ENCODE measurements at regions not wholly inside any gene's neighbourhood (a gene's known extent, or its start where the extent isn't known, plus 50 kb on each side); places are given as distances from the start of the nearest gene placed in this dataset.
A peak's percentile ranks its signal among the peaks of the same experiment; 100 is the strongest.

- DNase-seq = no peak
Observed at GRCh38 chr2:78506301-78506700, 519.2 kb upstream of the REG3G start.

- DNase-seq = no peak
Observed at GRCh38 chr2:78521938-78522337, 503.6 kb upstream of the REG3G start.

GRCh38 chr2:78532762-78533379 lies 492.6 kb upstream of the REG3G start:
- DNase-seq = no peak

- no peak for DNase-seq
Observed at GRCh38 chr2:78535395-78535794, 490.1 kb upstream of the REG3G start.

- DNase-seq = no peak
Observed at GRCh38 chr2:78538322-78538721, 487.2 kb upstream of the REG3G start.

- DNase-seq = no peak
Observed at GRCh38 chr2:78540255-78540654, 485.2 kb upstream of the REG3G start.

GRCh38 chr2:78541088-78541450 lies 484.4 kb upstream of the REG3G start:
- no peak for DNase-seq

- DNase-seq = peak; percentile 27
Observed at GRCh38 chr2:78541451-78542267, 483.8 kb upstream of the REG3G start.

- no peak for DNase-seq
Observed at GRCh38 chr2:78546843-78547242, 478.7 kb upstream of the REG3G start.

- DNase-seq = no peak
Observed at GRCh38 chr2:78549766-78550165, 475.7 kb upstream of the REG3G start.

GRCh38 chr2:78553866-78554647 lies 471.4 kb upstream of the REG3G start:
- DNase-seq = no peak

GRCh38 chr2:78561876-78562275 lies 463.6 kb upstream of the REG3G start:
- no peak for DNase-seq

- DNase-seq = no peak
Observed at GRCh38 chr2:78564666-78565065, 460.8 kb upstream of the REG3G start.

- DNase-seq = no peak
Observed at GRCh38 chr2:78568782-78569373, 456.6 kb upstream of the REG3G start.

- DNase-seq = no peak
Observed at GRCh38 chr2:78576409-78576808, 449.1 kb upstream of the REG3G start.

- DNase-seq = no peak
Observed at GRCh38 chr2:78585871-78586270, 439.6 kb upstream of the REG3G start.

- no peak for DNase-seq
Observed at GRCh38 chr2:78586316-78586715, 439.2 kb upstream of the REG3G start.

GRCh38 chr2:78589871-78590270 lies 435.6 kb upstream of the REG3G start:
- DNase-seq = no peak

- no peak for DNase-seq
Observed at GRCh38 chr2:78592491-78592890, 433.0 kb upstream of the REG3G start.

- no peak for DNase-seq
Observed at GRCh38 chr2:78601113-78601512, 424.4 kb upstream of the REG3G start.

GRCh38 chr2:78602862-78603261 lies 422.6 kb upstream of the REG3G start:
- no peak for DNase-seq

GRCh38 chr2:78606895-78607294 lies 418.6 kb upstream of the REG3G start:
- DNase-seq = no peak

- no peak for DNase-seq
Observed at GRCh38 chr2:78614726-78615125, 410.8 kb upstream of the REG3G start.

- DNase-seq = no peak
Observed at GRCh38 chr2:78615956-78616355, 409.5 kb upstream of the REG3G start.

Measured in NCI-H2081 treated with DMSO at 0.1 percent for 48 hours (cell line).